Mammary epithelial cell (primary cell): ENCODE measurements at regions not wholly inside any gene's neighbourhood (a gene's known extent, or its start where the extent isn't known, plus 50 kb on each side); places are given as distances from the start of the nearest gene placed in this dataset.

ENCODE experiments used
- CTCF ChIP-seq, 2 donors: IDR thresholded peaks in 1 of 2; conservative IDR thresholded peaks in 1 of 2; 2 replicates each; pipeline ENCODE4 v1.5.1; 2011 to 2012; ENCODE audit warnings: inconsistent platforms in 2 of 2, low read length in 2 of 2, mild to moderate bottlenecking in 2 of 2, control low read depth in 1 of 2, low read depth in 1 of 2; ENCODE audit not compliant: insufficient read depth in 1 of 2; ENCODE audit errors: extremely low read depth in 1 of 2
- EZH2 ChIP-seq: IDR thresholded peaks from 2 replicates; pipeline ENCODE4 v1.6.1; 2012; ENCODE audit warnings: low read length, inconsistent platforms, borderline replicate concordance

GRCh38 chr6:158897236-158897635 is 78.1 kb upstream of the EZR start:
- TF ChIP-seq CTCF (conservative IDR thresholded peaks at IDR 0.05 in 1 of 2, IDR thresholded peaks at IDR 0.05 in 1 of 2; ENCODE audit: extremely low read depth in 1 of 2, insufficient read depth in 1 of 2, low read depth in 1 of 2, low read length in 2 of 2) = no peak
- no peak for TF ChIP-seq EZH2
